ENCODE measurements at regions not wholly inside any gene's neighbourhood (a gene's known extent, or its start where the extent isn't known, plus 50 kb on each side); places are given as distances from the start of the nearest gene placed in this dataset.
"Not testable (repeated sequence)": the region's sequence is repeated elsewhere in the genome, so short reads cannot be mapped to it uniquely, and the experiment has no call there.

DNA sequence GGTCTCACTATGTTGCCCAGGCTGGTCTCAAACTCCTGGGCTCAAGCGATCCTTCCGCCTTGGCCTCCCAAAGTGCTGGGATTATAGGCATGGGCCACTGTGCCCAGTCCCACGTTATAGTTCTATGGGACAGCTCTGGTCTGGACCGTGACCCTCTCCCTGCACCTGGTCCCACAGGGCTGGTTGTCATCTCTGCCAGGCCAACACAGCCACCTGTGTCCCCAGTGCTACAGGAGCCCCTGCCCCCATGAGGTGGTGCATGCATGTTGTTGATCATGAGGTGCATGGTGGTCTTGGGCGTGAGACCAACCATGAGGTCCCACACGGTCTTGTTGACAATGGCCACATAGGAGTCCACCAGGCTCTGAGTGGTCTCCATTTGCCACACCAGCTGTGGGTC lies 51.0 kb upstream of the UBE2Q2 start:
- not testable (repeated sequence) for H3K4me3 Mint-ChIP-seq; H3K9me3 Mint-ChIP-seq; H3K27me3 ChIP-seq (ENCODE audit: control insufficient read depth, insufficient read depth, low read length, poor library complexity, severe bottlenecking); H3K27ac ChIP-seq (ENCODE audit: low read depth, low read length); H3K9ac ChIP-seq (ENCODE audit: extremely low read depth, low read length, poor library complexity, severe bottlenecking); H3K27ac Mint-ChIP-seq; H3K36me3 ChIP-seq (ENCODE audit: control insufficient read depth, insufficient read depth, low read length); H3K4me3 ChIP-seq (ENCODE audit: low read length); H3K4me1 Mint-ChIP-seq; H3K9me3 ChIP-seq (ENCODE audit: control insufficient read depth, low read length); H3K36me3 Mint-ChIP-seq (ENCODE audit: low read depth); H3K4me1 ChIP-seq (ENCODE audit: control insufficient read depth, insufficient read depth, low read length)
- peak; percentile 19 for DNase-seq
- 81 to 82% methylated on average over 5 to 6 of the region's 6 CpGs for WGBS, 2 experiments (ENCODE audit: insufficient coverage in 1 of 2, insufficient read length in 1 of 2)
- peaks cover 15% of the 10 kb centered on the region for H3K27me3 Mint-ChIP-seq (ENCODE audit: insufficient read depth)

DNA sequence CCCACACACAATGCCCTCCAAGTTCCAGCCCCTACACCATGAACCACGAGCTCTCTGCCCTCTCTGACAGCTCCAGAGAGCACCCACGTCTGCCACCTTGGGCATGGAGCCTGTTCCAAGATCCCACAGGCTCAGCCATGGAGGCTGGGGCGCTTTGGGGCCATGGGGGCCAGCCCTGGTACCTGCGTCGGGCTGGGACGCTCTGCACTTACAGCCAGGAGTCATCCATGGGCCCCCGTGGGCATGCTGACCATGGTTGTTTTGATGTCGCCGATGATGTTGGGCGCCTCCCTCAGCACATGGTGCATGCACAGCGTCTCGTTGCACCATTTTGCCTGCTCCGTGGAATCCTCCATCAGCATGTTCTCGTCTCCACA lies 51.9 kb upstream of the UBE2Q2 start:
- H3K27ac Mint-ChIP-seq, result no peak overlapping the region
- 94 to 98% methylated on average over 11 to 14 of the region's 14 CpGs for WGBS, 2 experiments (ENCODE audit: insufficient coverage in 1 of 2, insufficient read length in 1 of 2)
- Histone ChIP-seq H3K27me3 (ENCODE audit: control insufficient read depth, insufficient read depth, low read length, poor library complexity, severe bottlenecking) (peaks cover 8% of the 10 kb centered on the region), H3K4me3 (ENCODE audit: low read length) (no peak overlapping the region), H3K36me3 (ENCODE audit: control insufficient read depth, insufficient read depth, low read length) (no peaks in the 10 kb centered on the region), H3K9me3 (ENCODE audit: control insufficient read depth, low read length) (no peaks in the 10 kb centered on the region), H3K9ac (ENCODE audit: extremely low read depth, low read length, poor library complexity, severe bottlenecking) (no peak overlapping the region), H3K27ac (ENCODE audit: low read depth, low read length) (no peak overlapping the region), H3K4me1 (ENCODE audit: control insufficient read depth, insufficient read depth, low read length) (no peaks in the 10 kb centered on the region)
- no peaks in the 10 kb centered on the region for H3K4me1 Mint-ChIP-seq
- TF ChIP-seq, protein P1, sequence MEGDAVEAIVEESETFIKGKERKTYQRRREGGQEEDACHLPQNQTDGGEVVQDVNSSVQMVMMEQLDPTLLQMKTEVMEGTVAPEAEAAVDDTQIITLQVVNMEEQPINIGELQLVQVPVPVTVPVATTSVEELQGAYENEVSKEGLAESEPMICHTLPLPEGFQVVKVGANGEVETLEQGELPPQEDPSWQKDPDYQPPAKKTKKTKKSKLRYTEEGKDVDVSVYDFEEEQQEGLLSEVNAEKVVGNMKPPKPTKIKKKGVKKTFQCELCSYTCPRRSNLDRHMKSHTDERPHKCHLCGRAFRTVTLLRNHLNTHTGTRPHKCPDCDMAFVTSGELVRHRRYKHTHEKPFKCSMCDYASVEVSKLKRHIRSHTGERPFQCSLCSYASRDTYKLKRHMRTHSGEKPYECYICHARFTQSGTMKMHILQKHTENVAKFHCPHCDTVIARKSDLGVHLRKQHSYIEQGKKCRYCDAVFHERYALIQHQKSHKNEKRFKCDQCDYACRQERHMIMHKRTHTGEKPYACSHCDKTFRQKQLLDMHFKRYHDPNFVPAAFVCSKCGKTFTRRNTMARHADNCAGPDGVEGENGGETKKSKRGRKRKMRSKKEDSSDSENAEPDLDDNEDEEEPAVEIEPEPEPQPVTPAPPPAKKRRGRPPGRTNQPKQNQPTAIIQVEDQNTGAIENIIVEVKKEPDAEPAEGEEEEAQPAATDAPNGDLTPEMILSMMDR (conservative IDR thresholded peaks at IDR 0.05), result no peak
- peak; percentile 32 for DNase-seq
- no peak overlapping the region for H3K4me3 Mint-ChIP-seq
- H3K9me3 Mint-ChIP-seq, result no peaks in the 10 kb centered on the region
- no peaks in the 10 kb centered on the region for H3K36me3 Mint-ChIP-seq (ENCODE audit: low read depth)
- H3K27me3 Mint-ChIP-seq (ENCODE audit: insufficient read depth), result peaks cover 17% of the 10 kb centered on the region

DNA sequence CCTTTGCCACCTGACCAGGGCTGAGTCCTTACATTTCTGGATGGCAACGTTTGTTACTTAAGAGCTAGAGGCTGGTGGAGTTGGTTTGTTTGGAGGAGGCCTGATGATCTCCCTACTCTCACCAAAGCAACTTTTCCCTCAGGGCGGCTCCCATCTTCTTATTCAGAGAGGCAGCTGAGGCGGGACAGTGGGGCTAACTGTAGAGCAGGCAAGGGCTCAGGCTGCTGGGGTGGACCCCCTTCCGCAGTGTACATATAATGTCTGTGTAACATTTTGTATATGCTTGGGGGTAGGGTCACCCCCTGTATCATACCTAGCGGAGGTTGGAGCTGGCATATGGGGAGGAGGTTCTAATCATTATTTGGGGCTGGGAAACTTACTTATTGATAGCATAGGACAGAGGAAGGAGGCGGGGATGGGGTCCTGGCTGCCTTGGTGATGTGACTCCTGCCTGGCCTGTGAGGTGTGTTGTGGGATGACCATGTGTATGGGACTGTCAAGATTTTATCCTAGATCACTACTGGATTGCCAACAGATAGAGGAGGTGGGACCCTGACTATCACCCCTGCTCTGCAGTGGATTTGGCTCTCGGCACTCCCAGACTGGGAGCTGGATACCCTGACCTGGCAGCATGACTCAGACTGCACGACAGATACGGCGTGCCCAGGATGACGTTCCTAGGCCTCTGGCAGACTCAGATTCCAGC lies 52.5 kb upstream of the UBE2Q2 start:
- no peaks in the 10 kb centered on the region for H3K4me1 ChIP-seq (ENCODE audit: control insufficient read depth, insufficient read depth, low read length)
- H3K36me3 ChIP-seq (ENCODE audit: control insufficient read depth, insufficient read depth, low read length), result no peaks in the 10 kb centered on the region
- H3K27me3 Mint-ChIP-seq (ENCODE audit: insufficient read depth), result peaks cover 23% of the 10 kb centered on the region
- H3K9ac ChIP-seq (ENCODE audit: extremely low read depth, low read length, poor library complexity, severe bottlenecking), result no peak overlapping the region
- no peak overlapping the region for H3K4me3 ChIP-seq (ENCODE audit: low read length)
- no peaks in the 10 kb centered on the region for H3K9me3 ChIP-seq (ENCODE audit: control insufficient read depth, low read length)
- no peak overlapping the region for H3K4me3 Mint-ChIP-seq
- H3K36me3 Mint-ChIP-seq (ENCODE audit: low read depth), result no peaks in the 10 kb centered on the region
- H3K27me3 ChIP-seq (ENCODE audit: control insufficient read depth, insufficient read depth, low read length, poor library complexity, severe bottlenecking), result peaks cover 8% of the 10 kb centered on the region
- peak; percentile 25 for DNase-seq
- 89 to 96% methylated on average over 4 to 11 of the region's 11 CpGs for WGBS, 2 experiments (ENCODE audit: insufficient coverage in 1 of 2, insufficient read length in 1 of 2)
- no peak overlapping the region for H3K27ac ChIP-seq (ENCODE audit: low read depth, low read length)
- H3K4me1 Mint-ChIP-seq, result no peaks in the 10 kb centered on the region
- H3K9me3 Mint-ChIP-seq, result no peaks in the 10 kb centered on the region
- H3K27ac Mint-ChIP-seq, result no peak overlapping the region
- TF ChIP-seq, protein P1 (conservative IDR thresholded peaks at IDR 0.05), result no peak

DNA sequence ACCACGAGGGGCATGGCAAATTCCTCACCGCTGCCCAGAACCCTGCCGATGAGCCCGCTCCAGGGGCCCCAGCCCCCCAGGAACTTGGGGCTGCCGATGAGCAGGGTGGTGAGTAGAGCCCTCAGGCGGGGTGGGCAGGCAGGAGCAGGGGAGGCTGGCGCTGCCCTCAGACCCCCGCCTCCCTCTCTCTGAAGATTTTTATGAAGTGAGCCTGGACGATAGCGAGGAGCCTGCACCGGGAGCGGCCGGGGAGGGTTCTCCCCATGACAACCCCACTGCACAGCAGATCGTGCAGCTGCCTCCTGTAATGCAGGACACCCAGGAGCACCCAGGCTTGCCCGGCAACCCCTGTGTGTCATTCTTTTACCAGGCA lies 56.7 kb upstream of the UBE2Q2 start:
- no peaks in the 10 kb centered on the region for H3K9me3 ChIP-seq (ENCODE audit: control insufficient read depth, low read length)
- H3K4me3 ChIP-seq (ENCODE audit: low read length), result no peak overlapping the region
- H3K27me3 ChIP-seq (ENCODE audit: control insufficient read depth, insufficient read depth, low read length, poor library complexity, severe bottlenecking), result peaks cover 8% of the 10 kb centered on the region
- H3K4me1 ChIP-seq (ENCODE audit: control insufficient read depth, insufficient read depth, low read length), result no peaks in the 10 kb centered on the region
- Mint-ChIP-seq H3K27ac (no peak overlapping the region), H3K36me3 (ENCODE audit: low read depth) (no peaks in the 10 kb centered on the region), H3K27me3 (ENCODE audit: insufficient read depth) (peaks cover 43% of the 10 kb centered on the region), H3K4me3 (no peak overlapping the region), H3K9me3 (no peaks in the 10 kb centered on the region), H3K4me1 (no peaks in the 10 kb centered on the region)
- TF ChIP-seq, protein P1 (conservative IDR thresholded peaks at IDR 0.05), result no peak
- no peak overlapping the region for H3K9ac ChIP-seq (ENCODE audit: extremely low read depth, low read length, poor library complexity, severe bottlenecking)
- H3K36me3 ChIP-seq (ENCODE audit: control insufficient read depth, insufficient read depth, low read length), result no peaks in the 10 kb centered on the region
- DNase-seq, result no peak
- WGBS, 2 experiments (ENCODE audit: insufficient coverage in 1 of 2, insufficient read length in 1 of 2), result 82 to 95% methylated on average over 6 to 15 of the region's 15 CpGs
- no peak overlapping the region for H3K27ac ChIP-seq (ENCODE audit: low read depth, low read length)
